ENCODE measurements at regions not wholly inside any gene's neighbourhood (a gene's known extent, or its start where the extent isn't known, plus 50 kb on each side); places are given as distances from the start of the nearest gene placed in this dataset.

DNA sequence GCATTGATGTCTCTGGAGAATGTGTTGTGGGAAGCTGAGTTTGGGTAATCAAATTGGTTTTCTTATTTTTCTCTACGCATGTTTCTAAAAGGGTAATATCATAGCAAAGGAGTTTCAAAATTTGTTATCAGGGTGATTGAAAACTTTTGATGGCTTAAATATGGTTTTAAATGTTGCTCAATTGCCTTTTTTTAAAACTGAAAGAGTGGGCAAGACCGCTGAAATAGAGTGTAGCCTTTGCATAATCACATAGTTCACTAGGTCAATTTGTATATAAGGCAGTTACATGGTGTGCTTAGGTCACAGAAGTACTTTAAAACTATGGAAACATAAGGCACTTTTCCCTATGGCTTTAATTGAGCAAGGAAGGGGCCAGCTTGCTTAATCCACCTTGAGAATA, 167.4 kb downstream of the SNAPC1 start:
- Histone ChIP-seq H3K4me1 (ENCODE audit: low read depth, poor library complexity, severe bottlenecking) (no peaks in the 10 kb centered on the region), H3K4me3 (IDR thresholded peaks at IDR 0.05; ENCODE audit: insufficient read depth, low read depth, low read length) (no peak overlapping the region), H3K27me3 (ENCODE audit: insufficient read depth, low read depth) (no peaks in the 10 kb centered on the region)

GRCh38 chr14:61930101-61930857, 168.1 kb downstream of the SNAPC1 start:
- no peak overlapping the region for H3K4me2 ChIP-seq
- no peaks in the 10 kb centered on the region for H3K79me2 ChIP-seq (ENCODE audit: insufficient read depth, low read depth)
- H2AFZ ChIP-seq (ENCODE audit: low read depth) = no peak overlapping the region
- no peaks in the 10 kb centered on the region for H3K4me1 ChIP-seq (ENCODE audit: low read depth, poor library complexity, severe bottlenecking)
- TF ChIP-seq, protein P1, sequence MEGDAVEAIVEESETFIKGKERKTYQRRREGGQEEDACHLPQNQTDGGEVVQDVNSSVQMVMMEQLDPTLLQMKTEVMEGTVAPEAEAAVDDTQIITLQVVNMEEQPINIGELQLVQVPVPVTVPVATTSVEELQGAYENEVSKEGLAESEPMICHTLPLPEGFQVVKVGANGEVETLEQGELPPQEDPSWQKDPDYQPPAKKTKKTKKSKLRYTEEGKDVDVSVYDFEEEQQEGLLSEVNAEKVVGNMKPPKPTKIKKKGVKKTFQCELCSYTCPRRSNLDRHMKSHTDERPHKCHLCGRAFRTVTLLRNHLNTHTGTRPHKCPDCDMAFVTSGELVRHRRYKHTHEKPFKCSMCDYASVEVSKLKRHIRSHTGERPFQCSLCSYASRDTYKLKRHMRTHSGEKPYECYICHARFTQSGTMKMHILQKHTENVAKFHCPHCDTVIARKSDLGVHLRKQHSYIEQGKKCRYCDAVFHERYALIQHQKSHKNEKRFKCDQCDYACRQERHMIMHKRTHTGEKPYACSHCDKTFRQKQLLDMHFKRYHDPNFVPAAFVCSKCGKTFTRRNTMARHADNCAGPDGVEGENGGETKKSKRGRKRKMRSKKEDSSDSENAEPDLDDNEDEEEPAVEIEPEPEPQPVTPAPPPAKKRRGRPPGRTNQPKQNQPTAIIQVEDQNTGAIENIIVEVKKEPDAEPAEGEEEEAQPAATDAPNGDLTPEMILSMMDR (conservative IDR thresholded peaks at IDR 0.05; ENCODE audit: low read depth, low read length) = no peak
- no peaks in the 10 kb centered on the region for H3K27me3 ChIP-seq (ENCODE audit: insufficient read depth, low read depth)
- no peak overlapping the region for H3K9ac ChIP-seq
- H3K27ac ChIP-seq = no peak overlapping the region
- H3K4me3 ChIP-seq (IDR thresholded peaks at IDR 0.05; ENCODE audit: insufficient read depth, low read depth, low read length) = no peak overlapping the region
- no peaks in the 10 kb centered on the region for H4K20me1 ChIP-seq (ENCODE audit: insufficient read depth)
- no peaks in the 10 kb centered on the region for H3K36me3 ChIP-seq (ENCODE audit: insufficient read depth)

More for the DNA sequence above, 167.4 kb downstream of the SNAPC1 start:
- Histone ChIP-seq H3K36me3 (ENCODE audit: insufficient read depth) (no peaks in the 10 kb centered on the region), H3K79me2 (ENCODE audit: insufficient read depth, low read depth) (no peaks in the 10 kb centered on the region), H3K4me2 (no peak overlapping the region), H4K20me1 (ENCODE audit: insufficient read depth) (no peaks in the 10 kb centered on the region), H3K27ac (no peak overlapping the region), H2AFZ (ENCODE audit: low read depth) (no peak overlapping the region), H3K9ac (no peak overlapping the region)
- TF ChIP-seq, protein P1 (conservative IDR thresholded peaks at IDR 0.05; ENCODE audit: low read depth, low read length) = no peak

DNA sequence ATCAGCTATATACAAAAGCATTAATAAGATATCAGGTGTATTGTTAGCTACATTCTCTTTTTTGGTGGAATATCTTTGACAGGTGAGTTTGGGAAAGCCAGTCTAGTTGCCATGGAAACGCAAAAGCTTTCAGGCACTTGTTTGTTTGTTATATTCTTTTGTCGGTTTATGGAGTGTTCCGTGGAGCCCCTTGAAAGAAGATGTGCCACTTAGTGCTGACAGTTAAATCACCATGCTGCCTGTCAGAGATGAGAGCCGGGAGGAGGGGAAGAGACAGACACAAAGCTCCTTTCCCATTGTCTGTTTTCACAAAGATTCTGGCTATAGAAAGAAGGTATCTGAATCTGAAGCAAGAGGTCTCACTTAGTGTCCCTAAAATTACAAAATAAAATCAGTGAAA, 170.8 kb downstream of the SNAPC1 start:
- no peak overlapping the region for H3K27ac ChIP-seq
- TF ChIP-seq, protein P1 (conservative IDR thresholded peaks at IDR 0.05; ENCODE audit: low read depth, low read length) = no peak
- H4K20me1 ChIP-seq (ENCODE audit: insufficient read depth) = no peaks in the 10 kb centered on the region
- no peaks in the 10 kb centered on the region for H3K36me3 ChIP-seq (ENCODE audit: insufficient read depth)
- no peak overlapping the region for H3K9ac ChIP-seq
- H2AFZ ChIP-seq (ENCODE audit: low read depth) = no peak overlapping the region
- H3K4me3 ChIP-seq (IDR thresholded peaks at IDR 0.05; ENCODE audit: insufficient read depth, low read depth, low read length) = no peak overlapping the region
- no peaks in the 10 kb centered on the region for H3K4me1 ChIP-seq (ENCODE audit: low read depth, poor library complexity, severe bottlenecking)
- no peak overlapping the region for H3K4me2 ChIP-seq
- H3K79me2 ChIP-seq (ENCODE audit: insufficient read depth, low read depth) = no peaks in the 10 kb centered on the region
- H3K27me3 ChIP-seq (ENCODE audit: insufficient read depth, low read depth) = no peaks in the 10 kb centered on the region

GRCh38 chr14:61934385-61934784, 172.2 kb downstream of the SNAPC1 start:
- no peaks in the 10 kb centered on the region for H3K4me1 ChIP-seq (ENCODE audit: low read depth, poor library complexity, severe bottlenecking)
- H4K20me1 ChIP-seq (ENCODE audit: insufficient read depth) = no peaks in the 10 kb centered on the region
- H2AFZ ChIP-seq (ENCODE audit: low read depth) = no peak overlapping the region
- no peaks in the 10 kb centered on the region for H3K36me3 ChIP-seq (ENCODE audit: insufficient read depth)
- no peaks in the 10 kb centered on the region for H3K27me3 ChIP-seq (ENCODE audit: insufficient read depth, low read depth)
- no peak overlapping the region for H3K4me2 ChIP-seq
- no peak overlapping the region for H3K27ac ChIP-seq
- H3K4me3 ChIP-seq (IDR thresholded peaks at IDR 0.05; ENCODE audit: insufficient read depth, low read depth, low read length) = no peak overlapping the region
- H3K79me2 ChIP-seq (ENCODE audit: insufficient read depth, low read depth) = no peaks in the 10 kb centered on the region
- TF ChIP-seq, protein P1 (conservative IDR thresholded peaks at IDR 0.05; ENCODE audit: low read depth, low read length) = no peak
- H3K9ac ChIP-seq = no peak overlapping the region

Measured in KMS-11 (cell line).